ENCODE measurements at regions not wholly inside any gene's neighbourhood (a gene's known extent, or its start where the extent isn't known, plus 50 kb on each side); places are given as distances from the start of the nearest gene placed in this dataset.
"Not testable (repeated sequence)": the region's sequence is repeated elsewhere in the genome, so short reads cannot be mapped to it uniquely, and the experiment has no call there.

DNA sequence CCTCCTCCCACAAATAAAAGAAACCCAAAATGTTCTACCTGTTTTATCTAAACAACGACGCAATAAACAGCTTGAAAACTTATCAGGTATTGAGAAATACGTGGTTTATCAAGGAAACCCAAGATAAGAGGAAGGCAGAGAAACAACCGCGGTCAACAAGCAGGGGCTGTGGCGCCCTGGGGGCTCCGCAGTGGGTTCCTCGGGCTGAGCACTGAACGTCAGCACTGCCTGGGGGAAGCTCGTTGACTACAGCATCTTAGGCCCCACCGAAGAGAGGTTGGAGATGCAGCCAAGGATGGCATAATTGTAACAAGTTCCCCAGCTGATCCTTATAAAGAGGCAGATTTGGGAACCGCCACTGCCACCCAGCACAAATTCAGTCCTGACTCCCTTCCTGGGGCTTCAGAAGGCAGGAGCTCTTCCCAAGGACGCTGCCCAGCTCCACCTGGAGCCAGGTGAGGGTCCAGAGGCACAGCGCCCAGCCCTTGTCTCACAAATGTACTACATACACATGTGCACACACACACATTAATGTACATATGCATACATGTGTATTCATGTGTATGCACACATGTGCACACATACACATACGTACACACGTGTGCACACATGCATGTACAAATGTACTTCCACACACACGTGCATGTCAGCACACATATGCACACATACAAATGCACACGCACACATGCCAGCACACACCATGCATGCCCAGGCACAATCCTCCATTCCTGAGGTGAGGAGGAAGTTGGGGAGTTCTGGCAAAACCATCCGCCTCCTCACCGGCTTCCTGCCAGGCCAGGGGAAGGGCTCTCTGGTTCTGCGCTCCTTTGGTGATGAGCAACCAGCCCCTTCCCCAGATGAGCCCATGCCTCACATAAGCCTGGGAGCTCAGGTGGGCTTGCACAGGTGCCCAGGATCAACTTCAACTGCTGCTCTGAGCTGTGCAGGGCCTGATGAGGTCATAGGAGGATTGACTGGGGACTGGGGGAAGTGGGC is 251.1 kb downstream of the NPHP4 start:
- in situ Hi-C loops (cut with HindIII; ENCODE audit: low sequenced_read_pairs), result no loop called here
- no peak for DNase-seq (ENCODE audit: low spot score)

- no peak for DNase-seq (ENCODE audit: low spot score)
- in situ Hi-C loops (cut with HindIII; ENCODE audit: low sequenced_read_pairs), result no loop called here
Observed at GRCh38 chr1:5740450-5740849, 251.8 kb downstream of the NPHP4 start.

DNA sequence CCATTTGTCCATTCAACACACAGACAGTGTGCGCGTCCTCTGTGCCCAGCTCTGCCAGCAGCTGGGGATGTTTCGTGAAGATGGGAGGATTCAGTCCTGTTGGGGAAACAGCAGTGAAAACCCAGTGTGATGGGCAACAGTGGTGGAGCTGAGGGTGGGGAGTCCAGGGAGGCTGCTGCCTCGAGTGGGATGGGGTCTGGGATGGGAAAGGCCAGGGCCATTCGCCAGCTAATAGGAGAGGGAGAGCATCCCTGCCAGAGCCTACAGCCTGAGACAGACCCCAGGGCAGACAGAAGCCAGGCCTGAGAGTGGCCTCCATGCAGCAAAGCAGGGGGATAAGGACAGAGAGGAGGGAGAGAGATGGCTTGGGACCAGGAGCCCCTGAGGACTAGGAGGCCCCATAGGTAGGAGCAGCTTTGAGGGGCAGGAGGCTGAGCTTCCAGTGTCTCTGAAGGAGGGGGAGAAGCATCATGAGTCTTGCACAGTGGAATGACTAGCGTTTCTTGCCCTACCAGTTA is 252.6 kb downstream of the NPHP4 start:
- DNase-seq (ENCODE audit: low spot score), result no peak

DNA sequence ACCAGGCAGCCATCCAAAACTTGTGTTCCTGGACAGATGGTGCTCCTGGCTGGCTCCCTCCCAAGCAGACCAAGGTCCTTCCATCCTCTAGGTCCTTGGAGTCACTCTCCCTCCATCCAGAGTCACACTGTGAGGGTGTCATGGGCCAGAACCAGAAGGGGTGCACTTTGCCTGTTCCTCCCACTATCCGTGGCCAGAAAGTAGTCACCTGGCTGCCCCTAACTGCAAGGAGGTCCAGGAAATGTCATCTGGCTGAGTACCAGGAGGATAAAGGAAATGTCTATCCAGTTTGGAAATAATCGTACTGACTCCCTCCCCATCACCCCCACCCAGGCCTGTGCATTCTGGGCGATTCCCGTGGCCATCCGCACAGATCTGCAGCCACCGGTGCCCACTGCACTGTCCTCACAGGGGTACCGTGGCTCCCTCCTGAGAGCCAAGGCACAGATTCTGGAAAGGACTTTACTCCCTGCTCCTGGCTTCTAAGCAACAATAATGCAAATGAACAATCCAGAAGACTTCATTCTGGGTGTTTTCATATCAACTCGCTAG is 253.2 kb downstream of the NPHP4 start:
- in situ Hi-C loops (cut with HindIII; ENCODE audit: low sequenced_read_pairs), result no loop called here
- DNase-seq (ENCODE audit: low spot score), result peak; percentile 7

More for the DNA sequence above, 252.6 kb downstream of the NPHP4 start:
- in situ Hi-C loops (cut with HindIII; ENCODE audit: low sequenced_read_pairs), result no loop called here

- in situ Hi-C loops (cut with HindIII; ENCODE audit: low sequenced_read_pairs), result no loop called here
- DNase-seq (ENCODE audit: low spot score), result no peak
Observed at GRCh38 chr1:5737081-5737480, 255.1 kb downstream of the NPHP4 start.

DNA sequence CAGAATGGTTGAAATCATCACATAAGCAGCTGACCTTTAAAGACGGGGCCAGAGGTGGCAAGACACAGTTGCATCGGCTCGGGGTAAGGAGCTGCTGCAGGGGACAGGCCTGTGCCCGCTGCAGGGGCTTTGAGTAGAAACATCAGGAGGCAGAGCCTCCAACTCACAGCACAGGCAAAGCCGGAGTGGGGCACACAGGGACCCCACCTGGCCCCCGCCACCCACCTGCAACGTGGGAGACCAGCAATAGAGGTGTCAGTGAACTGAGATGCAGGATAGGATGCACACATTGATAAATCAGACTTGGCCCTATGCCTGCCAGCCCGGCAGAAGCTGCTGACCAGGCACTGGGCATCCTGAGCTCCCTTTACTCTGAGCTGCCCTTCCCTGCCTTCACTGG is 257.2 kb downstream of the NPHP4 start:
- in situ Hi-C loops (cut with HindIII; ENCODE audit: low sequenced_read_pairs), result no loop called here
- no peak for DNase-seq (ENCODE audit: low spot score)

DNA sequence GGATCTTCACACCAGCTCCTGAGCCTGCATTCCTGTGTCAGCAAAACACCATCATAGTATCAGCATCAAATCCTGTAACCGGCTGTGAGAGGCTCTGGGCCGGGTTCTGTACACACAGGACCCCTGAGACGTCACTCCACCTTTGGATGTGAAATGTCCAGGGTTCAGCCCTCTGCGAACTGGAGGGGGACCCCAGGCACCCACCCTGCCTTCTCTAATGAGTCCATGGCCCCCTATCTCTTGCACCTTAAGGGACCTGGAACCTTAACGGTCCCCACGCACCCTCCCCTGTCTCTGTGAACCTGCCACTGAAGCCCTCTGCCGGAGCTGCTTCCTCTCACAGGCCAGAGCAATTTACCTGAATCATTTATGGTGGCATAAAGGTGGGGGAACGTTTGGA is 257.8 kb downstream of the NPHP4 start:
- DNase-seq (ENCODE audit: low spot score), result no peak
- in situ Hi-C loops (cut with HindIII; ENCODE audit: low sequenced_read_pairs), result no loop called here

DNA sequence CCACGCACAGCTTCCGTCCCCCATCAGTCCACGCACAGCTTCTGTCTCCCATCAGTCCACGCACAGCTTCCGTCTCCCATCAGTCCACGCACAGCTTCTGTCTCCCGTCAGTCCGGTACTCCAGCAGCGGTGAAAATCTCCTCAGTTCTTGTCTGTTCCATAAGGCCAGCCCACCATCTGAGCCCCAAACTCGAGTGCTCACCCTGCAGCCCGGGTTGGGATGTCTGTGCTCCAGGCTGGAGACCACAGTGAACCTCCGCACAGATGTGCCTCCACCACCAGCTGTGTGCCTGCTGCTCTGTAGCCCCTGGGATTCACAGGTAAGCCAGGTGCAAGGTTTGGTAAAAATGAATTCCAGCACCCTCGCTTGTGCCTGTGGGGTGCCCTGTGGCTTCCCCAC is 258.6 kb downstream of the NPHP4 start:
- DNase-seq (ENCODE audit: low spot score), result no peak
- in situ Hi-C loops (cut with HindIII; ENCODE audit: low sequenced_read_pairs), result no loop called here

- DNase-seq (ENCODE audit: low spot score), result no peak
Observed at GRCh38 chr1:5731110-5731423, 261.2 kb downstream of the NPHP4 start.

DNA sequence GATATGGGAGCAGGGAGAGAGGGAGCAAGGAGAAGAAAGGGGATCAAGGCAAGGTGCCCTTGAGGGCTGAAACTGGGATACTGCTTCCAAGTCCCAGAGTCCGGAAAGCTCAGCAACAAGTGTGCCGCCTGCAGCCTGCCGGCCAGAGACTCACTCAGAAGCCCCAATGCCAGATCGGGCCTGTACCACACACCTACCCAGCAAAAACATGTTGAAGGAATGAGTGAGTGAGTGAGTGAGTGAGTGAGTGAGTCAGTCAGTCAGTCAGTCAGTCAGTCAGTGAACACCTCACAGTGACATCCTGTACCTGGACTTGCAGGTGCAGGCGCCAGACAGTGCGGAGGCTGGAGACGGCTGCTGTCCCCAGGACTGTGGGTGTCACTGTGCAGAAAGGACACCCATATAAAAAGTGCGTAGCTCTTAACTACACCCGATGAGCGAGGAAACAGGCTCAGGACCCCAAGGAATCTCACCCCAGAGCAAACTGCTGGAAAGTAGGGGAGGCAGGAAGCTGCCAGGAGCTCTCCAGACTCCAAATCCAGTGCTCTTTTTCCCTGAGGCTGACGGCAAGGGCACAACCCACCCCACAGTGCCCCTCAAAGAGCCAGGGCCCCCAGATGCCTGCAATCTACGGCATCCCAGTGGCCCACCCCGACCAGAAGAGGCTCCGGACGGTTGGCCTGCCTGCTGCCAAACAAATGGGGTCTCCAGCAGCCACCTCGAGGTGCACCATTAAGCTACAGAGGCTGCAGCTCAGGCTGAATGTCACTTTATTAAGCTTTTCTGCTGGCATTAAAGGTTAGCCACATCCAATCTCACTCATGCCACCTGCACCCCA is 261.7 kb downstream of the NPHP4 start:
- in situ Hi-C loops (cut with HindIII; ENCODE audit: low sequenced_read_pairs), result no loop called here
- DNase-seq (ENCODE audit: low spot score), result no peak

More at GRCh38 chr1:5731110-5731423, 261.2 kb downstream of the NPHP4 start:
- in situ Hi-C loops (cut with HindIII; ENCODE audit: low sequenced_read_pairs), result no loop called here

DNA sequence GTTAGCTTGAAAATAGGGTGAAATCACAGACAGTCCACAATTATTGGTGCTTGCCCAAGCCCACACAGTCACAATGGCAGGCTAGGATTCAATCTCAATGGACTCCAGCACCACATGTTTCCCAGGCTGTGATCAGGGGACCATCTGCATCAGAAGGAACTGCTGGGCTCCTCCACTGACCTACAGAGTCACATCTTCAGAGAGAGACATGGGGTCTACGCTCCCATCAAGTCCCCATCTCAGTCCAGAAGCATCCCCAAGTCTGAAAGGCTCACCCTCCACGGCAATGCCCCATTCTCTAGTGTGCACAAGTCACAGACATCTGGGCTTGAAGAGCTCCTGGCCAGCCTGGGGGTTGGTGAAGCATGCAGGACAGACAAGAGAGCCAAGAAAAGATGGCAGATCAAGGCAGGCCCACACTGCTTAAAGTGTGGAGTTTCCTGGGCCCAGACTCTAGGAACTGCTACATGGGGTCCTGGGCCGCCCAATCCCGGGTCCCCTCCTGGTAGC is 262.5 kb downstream of the NPHP4 start:
- no peak for DNase-seq (ENCODE audit: low spot score)
- in situ Hi-C loops (cut with HindIII; ENCODE audit: low sequenced_read_pairs), result no loop called here

DNA sequence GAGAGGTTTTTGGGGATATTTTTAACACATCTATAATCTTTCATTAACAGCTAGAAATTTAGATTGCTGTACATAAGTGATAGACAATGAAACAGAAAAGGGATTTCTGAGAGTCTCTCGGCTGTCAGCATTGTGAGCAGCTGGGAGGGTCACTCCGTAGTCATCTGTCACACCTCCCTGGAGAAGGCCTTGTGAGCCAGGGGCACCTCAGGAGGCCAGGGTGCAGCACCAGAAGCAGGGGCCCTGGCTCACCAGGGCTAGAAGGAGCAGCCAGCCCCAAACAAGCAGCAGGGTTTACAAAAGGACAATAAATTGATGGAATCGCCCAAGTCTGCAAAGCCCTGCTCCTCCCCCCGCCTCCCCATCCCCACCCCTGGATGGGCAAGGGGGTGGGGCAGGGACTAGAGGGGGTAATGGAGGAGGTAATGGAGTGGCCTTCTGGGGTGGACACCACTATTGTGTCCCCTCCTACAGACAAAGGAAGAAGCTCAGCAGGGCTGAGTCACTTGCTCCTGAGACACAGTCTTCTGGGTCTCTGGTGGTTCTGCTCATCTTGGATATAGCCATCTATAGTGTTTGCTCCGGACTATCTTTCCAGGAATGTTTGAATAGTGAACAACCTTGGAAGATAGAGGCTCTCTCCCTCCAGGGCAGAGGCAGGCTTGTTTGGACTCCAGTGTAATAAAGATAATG is 263.4 kb downstream of the NPHP4 start:
- no peak for DNase-seq (ENCODE audit: low spot score)
- in situ Hi-C loops (cut with HindIII; ENCODE audit: low sequenced_read_pairs), result no loop called here

- in situ Hi-C loops (cut with HindIII; ENCODE audit: low sequenced_read_pairs), result no loop called here
- no peak for DNase-seq (ENCODE audit: low spot score)
Observed at GRCh38 chr1:5727871-5728643, 264.2 kb downstream of the NPHP4 start.

DNA sequence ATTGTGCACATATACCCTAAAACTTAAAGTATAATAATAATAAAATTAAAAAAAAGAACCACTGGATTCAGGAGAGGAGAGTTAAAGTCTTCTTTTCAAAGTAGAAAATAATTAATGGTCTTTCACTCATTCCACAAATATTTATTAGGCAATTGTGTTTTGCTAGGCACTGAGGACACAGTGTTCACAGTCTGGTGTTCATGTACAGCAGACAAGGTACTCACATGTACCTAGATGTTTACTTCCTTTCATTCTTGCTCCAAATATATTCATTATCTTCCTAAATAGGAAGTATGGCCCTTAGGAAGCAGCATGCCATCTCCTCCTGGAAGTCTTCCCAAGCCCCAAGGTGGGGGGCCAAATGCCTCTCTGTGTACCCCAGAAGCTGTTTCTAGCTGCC is 265.0 kb downstream of the NPHP4 start:
- no peak for DNase-seq (ENCODE audit: low spot score)
- in situ Hi-C loops (cut with HindIII; ENCODE audit: low sequenced_read_pairs), result no loop called here

- DNase-seq (ENCODE audit: low spot score); in situ Hi-C loops (cut with HindIII; ENCODE audit: low sequenced_read_pairs): not testable (repeated sequence)
Observed at GRCh38 chr1:5726586-5727184, 265.5 kb downstream of the NPHP4 start.

DNA sequence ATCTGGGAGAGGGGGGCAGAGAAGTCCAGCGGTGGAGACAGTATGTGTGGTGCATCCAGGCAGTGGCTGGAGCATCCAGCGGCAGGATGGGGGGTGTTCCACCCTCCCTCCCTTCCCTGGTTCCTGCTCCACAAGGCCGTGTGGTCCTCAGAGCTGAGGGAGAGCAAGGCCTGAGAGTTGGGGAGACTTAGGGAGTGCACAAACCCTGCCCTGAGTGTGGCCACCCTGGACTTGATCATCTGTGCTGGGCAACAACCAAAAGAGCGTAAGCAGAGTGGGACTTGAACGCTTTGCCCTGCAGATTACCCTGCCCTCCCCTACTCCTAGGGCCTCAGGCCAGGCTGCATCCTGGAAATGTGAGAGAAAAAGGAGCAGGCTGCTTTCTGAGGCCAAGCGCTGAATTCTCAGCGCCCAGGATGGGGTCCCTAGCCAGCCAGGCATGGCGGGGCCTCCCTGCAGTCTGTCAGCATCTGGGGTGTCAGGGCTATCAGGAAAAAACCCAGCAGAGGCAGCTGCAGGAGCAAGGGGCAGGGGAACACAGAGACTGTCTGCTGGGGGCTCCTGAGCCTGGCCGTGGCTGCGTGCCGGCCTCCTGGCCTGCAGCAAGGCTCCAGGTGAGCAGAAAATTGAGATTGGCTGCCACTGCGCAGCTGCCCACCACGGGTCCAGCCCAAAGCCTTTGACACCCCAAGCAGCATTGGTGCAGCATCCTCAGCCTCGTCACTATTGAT is 266.2 kb downstream of the NPHP4 start:
- in situ Hi-C loops (cut with HindIII; ENCODE audit: low sequenced_read_pairs), result no loop called here
- DNase-seq (ENCODE audit: low spot score), result no peak

DNA sequence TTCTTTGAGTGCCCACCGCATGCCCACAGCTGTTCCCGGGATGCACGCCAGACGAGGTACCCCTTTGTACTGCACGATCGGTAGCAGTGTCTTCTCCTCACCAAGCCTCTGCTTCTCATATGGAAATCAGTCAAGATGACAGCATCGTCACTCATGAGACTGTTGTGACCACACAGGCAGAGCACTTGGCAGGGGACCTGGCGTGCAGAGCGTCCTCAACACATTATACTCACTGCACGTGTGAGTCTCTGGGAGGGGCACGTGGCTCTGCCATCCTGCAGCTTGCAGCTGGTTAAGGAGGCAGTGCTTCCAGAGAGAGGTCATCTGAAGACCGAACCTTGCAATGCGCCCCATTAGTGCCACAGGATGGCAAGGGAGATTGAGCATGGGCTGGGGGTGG is 266.8 kb downstream of the NPHP4 start:
- no peak for DNase-seq (ENCODE audit: low spot score)
- in situ Hi-C loops (cut with HindIII; ENCODE audit: low sequenced_read_pairs), result no loop called here

All from G401 (cell line).